ENCODE measurements at regions not wholly inside any gene's neighbourhood (a gene's known extent, or its start where the extent isn't known, plus 50 kb on each side); places are given as distances from the start of the nearest gene placed in this dataset.
"Not testable (repeated sequence)": the region's sequence is repeated elsewhere in the genome, so short reads cannot be mapped to it uniquely, and the experiment has no call there.

DNA sequence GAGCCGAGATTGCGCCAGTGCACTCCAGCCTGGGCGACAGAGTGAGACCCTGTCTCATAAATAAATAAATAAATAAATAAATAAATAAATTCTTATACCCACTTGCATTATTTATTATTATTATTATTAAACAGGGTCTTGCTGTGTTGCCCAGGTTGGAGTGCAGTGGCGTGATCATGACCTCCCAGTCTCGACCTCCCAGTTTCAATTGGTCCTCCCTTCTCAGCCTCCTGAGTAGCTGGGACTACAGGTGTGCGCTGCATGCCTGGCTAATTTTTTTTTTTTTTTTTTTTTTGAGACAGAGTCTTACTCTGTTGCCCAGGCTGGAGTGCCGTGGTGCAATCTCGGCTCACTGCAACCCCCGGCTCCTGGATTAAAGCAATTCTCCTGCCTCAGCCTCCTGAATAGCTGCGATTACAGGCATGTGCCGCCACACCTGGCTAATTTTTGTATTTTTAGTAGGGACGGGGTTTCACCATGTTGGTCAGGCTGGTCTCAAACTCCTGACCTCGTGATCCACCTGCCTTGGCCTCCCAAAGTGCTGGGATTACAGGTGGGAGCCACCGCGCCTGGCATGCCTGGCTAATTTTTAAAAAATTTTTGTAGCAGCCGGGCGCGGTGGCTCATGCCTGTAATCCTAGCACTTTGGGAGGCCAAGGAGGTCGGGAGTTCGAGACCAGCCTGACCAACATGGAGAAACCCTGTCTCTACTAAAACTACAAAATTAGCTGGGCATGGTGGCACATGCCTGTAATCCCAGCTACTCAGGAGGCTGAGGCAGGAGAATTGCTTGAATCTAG is 150.2 kb downstream of the SEC14L1 start:
- not testable (repeated sequence) for DNase-seq

DNA sequence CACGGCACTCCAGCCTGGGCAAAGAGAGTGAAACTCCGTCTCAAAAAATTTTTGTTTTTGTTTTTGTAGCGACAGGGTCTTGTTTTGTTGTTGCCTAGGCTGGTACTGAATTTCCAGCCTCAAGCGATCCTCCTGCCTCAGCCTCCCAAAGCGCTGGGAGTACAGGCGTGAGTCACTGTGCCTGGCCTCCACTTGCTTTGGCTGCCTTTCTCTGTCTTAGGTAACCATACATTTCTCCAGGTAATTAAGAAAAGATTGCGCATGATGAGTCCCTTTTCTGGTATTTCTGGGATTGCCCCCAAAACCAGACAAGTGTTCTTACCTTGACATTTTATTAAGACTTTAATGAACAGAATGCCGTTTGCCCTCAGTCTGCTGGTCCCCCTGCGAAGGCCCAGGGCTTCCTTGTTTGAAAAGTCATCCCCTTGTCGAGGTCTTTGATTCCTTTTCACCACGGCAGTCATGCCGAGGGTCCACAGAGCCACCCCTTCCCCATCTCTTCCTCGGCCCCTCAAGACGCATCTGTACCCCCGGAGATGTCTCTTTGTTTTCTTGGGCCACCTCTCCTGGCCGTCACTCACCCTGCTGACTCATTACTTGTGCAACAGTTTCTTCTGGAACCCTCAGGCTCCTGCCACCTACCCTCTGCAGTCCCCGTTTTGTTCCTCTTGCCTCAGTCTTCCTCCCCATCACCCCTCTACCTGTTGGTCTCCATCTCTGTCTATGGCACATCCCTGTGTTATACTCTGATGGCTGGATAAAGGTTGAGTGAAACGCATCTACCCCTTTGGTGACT is 151.0 kb downstream of the SEC14L1 start:
- DNase-seq = no peak

DNA sequence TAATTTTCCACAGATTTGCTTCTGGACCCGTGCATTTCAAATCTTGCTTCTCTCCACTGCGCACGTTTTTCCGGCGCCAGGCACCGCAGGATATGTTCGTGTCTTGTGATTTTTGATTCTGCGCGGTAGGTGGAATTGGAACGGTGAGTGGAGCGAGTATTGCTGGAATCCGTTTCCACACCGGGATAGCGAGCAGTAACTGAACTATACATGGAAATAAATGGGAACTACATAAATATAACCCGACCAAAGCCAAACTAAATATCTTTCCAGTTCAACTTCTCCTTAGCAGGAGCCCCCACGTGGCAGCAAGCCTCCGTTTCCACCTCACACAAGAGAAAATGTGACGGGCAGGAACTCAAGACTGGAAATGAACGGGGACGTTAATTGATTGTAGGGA is 154.0 kb downstream of the SEC14L1 start:
- DNase-seq = no peak

DNA sequence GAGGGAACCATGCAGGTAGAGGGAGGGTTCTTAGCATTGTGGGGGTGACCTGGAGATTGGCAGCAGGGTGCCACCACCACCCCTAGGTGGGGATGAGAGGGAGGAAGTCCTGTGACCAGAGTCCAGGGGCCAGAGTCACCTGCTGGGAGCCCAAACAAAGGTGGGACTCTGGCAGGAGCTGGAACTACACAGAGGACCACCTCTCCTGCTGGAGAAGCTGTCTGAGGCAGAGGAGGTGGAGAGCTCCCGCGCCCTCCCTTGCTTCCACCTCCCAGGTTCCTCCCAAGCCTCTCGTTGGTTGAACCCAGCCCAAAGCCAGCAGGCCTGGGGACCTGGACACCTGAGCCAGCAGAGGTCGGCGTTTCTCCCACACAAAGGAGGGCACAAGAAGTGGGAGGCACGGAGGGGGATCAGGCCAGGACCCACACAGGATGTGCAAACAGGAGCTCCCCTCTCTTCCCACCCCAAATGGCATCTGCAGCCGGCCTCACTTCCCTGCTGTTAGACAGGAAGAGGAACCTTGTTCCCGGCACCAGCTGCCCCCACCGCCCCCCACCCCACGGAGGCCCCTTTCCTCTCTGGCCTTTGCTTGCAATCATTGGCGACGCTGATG is 154.6 kb downstream of the SEC14L1 start:
- no peak for DNase-seq

DNA sequence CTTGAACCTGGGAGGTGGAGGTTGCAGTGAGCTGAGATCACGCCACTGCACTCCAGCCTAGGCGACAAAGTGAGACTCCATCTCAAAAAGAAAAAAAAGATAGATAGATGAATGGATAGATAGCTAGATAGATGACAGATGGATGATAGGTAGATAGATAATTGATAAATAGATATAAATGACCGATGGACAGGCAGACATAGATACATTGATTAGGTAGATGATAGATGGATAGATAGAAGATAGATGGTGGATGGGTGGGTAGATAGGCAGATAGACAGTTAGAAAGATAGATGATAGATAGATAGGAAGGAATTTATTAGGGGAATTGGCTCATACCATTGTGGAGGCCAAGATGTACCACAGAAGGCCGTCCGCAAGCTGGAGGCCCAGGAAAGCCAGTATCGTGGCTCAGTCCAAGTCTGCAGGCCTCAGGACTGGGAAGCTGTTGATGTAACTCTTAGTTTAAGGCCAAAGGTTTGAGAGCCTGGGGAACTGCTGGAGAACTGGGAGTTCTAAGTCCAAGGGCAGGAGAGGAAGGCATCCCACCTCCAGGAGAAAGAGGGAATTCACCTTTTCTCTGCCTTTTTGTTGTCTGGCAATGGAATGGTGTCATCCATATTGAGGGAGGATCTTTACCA is 156.1 kb downstream of the SEC14L1 start:
- no peak for DNase-seq

DNA sequence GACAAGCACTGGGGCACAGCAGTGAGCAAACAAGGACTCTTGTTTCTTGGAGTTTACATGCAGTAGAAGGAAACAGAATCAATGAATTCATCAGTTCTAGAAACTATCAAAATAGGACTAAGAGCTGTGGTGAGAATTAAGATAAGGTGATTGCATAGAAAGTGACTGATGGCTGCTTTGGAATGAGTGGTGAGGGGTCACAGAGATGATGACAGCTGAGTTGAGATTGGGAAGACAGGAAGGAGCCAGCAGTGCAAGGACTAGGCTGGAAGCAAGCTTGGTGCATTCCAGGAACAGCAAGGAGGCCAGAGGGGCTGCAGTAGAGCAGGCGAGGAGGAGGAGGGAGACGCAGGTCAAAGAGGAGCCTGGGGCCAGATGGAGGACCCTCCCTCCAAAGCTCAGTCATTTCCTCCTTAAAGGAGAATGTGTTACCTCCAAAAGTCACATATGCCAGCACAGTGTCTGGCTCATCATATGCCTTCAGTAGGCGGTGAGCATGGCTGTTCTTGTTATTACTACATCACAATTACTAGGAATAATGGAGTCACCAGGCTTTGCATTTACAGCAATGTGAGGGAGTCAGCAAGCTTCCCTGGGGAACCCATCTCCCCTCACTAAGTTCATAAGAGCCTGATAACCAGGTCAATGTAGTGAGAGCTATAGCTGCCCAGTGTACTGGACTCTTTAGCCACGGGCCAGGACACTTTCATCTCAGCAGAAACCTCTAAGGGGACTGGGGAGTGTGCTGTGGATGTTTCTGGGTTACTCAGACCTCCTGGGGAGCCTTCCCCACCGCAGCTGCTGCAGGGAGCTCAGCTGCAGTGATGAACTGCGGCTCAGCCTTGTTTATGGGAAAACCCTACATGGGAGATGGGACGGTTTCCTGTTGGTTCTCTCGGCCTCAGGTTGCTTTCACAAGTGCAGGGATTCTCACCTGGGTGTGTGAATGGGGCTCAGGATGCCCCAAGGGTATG is 157.2 kb downstream of the SEC14L1 start:
- DNase-seq = no peak

DNA sequence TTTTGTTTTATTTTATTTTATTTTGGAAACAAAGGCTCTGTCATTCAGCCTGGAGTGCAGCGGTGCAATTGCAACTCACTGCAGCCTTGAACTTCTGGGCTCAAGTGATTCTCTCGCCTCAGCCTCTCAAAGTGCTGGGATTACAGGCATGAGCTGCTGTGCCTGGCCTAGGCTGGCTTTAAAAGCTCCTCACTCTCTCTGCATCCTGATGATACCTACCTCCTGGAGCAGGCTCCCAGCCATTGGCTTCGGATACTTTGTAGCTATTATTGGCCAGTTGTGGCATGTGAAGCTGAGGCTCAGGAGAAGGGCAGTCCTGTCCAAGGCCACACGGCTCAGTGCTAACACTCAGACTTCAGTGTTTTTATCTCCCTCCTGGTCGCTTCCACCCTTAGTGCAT is 158.0 kb downstream of the SEC14L1 start:
- no peak for DNase-seq

DNA sequence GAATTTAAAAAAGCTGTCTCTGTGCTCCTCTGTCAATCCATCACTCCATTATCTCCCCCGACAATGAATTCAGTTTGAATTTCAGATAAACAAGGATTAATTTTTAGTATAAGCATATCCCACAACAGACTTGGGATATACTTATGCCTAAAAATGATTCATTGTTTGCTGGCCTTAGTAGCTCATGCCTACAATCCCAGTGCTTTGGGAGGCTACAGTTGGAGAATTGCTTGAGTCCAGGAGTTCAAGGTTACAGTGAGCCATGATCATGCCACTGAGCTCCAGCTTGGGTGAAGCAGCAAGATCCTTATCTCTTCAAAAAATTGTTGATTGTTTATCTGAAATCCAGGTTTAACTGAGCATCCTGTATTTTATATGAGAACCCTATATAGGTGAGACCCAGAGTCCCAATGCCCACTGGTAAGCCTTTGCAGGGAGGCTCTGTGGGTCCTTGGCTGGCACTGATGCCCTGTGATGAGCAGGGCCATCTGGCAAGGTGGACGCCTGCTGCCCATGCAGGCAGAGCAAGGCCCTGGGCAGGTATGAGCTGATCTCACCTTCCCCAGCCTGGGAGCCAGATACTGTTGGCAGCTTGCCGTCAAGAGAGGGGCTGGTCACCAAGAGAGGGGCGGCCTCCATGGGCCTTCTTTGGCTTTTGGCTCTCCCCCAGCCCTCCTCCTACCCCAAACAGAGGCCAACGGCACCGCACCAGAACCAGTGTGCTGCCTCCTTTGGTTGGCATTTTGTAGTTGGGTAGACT is 158.7 kb downstream of the SEC14L1 start:
- DNase-seq = no peak

DNA sequence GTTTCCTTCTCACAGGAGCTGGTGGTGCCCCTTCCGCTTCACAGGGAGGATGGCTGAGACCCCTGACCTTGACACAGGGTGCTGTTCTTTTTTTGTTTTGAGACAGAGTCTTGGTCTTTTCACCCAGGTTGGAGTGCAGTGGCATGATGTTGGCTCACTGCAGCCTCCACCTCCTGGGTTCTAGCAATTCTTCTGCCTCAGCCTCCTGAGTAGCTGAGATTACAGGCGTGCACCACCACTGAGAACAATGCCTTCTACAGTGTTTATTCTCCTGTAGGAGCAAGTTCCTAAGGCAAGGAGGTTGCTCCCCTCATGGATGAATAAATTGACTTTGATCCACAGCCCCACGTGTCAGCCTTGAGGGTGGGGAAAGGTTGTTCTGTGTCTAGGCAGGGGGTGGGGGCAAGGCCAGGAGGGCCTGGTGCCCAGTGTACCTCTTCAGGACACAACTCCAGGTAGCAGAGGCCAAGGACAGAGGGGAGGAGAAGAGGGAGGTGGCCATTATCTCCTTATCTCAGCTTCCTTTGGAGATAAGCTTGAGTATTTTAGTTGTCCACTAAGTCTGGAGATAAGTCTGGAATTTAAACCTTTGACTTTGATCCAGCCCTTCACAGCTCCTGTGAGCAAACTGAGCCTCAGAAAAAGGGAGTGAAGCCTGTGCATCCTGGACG is 159.4 kb downstream of the SEC14L1 start:
- DNase-seq = no peak

DNA sequence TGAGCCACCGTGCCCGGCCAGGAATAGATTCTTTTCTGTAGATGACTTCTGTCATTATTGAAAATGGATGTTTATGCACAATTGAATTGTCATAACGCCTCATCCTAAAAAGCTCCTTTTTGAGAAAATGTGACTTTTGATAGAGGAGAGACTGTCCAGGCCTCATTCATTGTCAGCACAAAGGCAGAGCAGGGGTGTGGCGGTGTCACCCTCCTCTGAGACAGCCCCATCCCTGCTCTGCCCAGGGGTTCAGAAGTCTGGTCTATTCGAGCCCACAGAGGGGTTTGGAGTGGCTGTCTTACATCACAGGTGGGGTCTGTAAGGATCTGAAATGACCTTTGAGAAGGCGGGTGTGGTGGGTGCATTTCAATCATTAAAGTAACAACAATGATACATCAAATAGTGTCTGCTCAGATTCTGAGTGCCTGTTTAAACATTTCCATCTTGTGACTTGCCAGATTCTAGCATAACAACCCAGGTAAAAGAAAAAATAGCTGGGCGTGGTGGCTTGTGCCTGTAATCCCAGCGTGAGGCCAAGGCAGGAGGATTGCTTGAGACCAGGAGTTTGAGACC is 161.0 kb downstream of the SEC14L1 start:
- DNase-seq = no peak

DNA sequence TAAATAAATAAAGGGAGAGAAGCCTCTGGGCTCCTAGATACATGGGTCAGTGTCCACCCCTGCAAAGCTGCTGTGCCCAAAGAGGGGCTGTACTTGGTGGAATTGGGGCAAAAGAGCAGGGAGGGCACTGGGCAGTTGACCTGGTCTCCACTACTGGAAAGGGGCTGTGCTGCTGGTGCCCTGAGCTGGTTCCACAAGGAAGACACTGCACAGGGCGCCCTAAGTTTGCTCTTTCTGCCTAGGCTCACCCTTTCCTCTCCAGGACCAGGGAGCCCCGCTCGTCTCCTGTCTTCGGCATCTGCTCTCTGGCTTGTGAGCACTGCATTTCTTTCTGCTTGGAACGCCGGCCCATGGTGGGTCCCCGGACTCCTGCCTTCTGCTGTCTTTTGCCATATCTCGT is 161.9 kb downstream of the SEC14L1 start:
- no peak for DNase-seq

DNA sequence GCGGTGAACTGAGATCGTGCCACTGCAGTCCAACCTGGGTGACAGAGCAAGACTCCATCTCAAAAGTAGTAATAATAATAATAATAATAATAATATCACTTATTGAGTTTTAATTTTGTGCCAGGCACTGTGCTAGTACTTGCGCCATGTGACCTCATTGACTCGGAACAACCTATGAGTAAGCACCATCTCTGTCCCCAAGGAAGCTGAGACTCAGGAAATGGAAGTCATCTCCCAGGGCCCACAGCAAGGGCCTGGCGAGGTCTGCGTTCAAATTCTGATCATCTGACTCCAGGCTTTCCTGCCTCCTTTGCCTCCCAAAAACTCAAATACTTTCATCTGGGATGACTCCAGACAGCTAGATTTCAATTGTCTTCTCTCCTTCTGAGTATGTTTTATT is 162.9 kb downstream of the SEC14L1 start:
- DNase-seq = no peak

DNA sequence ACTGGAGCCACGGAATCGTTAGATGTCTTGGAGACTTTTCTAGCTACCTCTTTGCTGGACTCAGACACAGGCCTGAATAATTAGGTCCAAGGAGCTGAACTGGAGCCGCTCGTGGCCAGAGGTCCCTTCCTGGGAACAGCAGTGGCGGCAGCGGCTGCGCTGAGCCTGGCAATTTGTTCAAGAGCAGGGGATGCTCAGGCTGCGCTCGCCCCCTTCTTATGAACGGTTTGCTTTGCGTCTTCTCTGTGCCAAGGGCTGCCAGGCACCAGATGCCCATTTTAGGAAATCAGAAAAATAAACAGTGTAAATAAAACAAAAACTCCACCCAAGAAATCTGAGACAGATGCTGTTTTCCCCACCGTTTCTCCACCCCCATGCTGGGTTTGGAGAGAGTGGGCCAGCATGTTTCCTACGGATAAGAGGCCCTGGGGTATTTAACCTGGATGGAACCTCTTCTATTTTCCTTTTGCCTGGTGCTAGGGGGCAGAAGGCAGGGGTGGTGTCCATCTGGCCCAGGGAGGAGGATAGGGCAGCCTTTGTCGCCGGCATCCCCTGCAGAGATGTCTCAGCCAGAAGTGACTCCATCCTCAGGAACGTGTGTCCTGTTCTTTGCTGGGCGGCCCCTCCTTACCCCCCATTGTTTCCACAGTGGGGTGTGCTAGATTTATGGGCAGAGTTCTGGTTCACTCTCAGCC is 163.4 kb downstream of the SEC14L1 start:
- peak; percentile 81 for DNase-seq

DNA sequence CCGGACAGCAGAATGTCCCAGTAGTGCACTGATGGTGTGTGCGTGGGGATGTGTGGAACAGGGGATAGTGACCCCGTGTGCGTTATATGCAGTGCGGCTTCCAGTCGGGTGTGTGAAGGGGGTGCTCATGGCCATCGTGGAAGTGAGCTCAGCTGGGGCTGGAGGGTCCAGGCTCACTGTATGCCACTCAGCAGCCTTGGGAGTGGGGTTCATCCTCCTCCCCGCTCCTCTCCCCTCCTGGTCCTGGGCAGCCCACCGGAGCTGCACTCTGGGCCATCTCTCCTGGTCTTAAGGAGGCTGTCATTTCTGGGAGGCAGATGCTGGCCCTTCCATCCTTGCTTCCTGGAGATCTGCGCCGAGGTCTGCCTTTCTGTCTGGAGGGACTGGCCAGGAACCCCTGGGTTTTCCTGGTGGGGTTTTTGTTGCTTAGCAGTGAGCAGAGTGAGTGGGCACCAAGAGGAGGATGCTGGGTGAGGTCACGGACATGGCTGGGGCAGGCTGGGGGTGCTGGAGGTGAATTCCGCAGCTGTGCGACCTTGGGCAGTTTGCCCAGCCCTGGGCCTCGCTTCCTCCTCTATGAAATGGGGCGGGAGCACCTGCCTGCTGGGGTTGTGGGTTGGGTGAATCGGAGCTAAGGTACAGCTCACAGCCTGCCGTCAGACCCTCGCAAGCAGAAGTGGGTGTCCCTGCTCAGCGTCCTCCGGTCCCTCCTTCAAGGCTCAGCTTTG is 164.1 kb downstream of the SEC14L1 start:
- no peak for DNase-seq

DNA sequence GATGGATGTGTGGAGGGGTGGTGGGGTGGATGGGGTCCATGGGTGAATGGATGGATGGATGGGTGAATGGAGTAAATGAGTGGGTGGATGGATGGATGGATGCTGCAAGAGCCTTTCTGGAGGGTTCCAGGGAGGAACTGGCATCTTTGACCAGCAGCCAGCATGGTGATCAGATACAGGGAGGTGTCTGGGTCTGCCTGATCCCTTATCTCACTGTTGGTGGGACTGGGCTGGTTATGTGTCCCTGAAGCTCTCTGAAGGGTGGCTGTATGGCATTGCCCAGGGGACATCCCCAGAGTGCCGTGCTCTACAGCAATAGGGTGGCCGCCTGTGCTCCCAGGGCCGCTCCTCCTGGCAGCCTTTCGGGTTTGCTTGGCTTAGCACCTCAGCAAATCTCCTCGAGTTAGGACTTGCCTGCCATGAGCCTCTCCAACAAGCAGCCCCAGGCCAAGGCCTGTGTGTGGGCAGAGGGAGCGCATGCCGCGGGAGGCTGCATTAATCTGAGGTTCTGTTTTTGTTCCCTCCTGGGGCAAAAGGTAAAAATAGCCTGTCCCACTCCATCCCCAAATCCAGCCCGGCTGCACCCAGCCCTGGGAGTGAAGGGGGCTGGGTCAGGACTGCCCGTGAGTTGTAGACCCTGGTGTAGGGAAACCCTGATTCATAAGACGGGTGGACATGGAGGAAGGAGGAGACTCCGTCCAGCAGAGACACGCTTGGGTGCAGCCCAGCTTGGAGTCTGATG is 165.4 kb downstream of the SEC14L1 start:
- DNase-seq = no peak

DNA sequence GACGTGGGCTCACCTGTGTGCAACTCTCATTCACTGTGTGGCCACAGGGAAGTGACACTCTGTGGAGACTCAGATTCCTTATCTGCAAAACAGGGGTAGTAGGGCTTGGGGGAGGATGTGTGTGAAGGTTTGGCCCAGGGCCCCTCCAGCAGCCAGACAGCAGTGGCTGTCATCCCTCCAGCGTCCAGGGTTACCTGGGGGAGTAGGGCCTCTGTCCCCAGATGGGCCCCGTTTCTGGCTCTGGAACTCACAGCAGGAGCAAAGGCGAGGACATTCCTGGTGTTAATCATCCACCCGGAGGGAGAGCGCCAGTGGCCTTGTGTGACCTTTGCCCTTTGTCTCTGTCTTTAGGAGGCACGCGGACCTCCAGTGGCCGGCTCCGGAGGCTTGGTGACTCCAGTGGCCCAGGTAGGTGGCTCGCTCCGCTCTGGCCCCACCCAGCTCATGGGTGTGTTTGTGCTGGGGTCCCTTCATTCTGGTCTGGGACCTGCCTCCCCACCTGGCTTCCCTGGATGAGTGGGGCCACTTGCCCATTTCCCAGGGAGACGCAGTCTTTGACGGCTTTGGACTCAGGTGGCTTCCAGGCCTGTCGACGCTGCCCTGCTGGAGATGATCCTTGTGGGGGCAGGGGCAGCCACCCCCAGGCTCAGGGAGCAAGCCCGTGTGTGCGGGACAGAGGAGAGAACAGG is 166.2 kb downstream of the SEC14L1 start:
- DNase-seq = no peak

DNA sequence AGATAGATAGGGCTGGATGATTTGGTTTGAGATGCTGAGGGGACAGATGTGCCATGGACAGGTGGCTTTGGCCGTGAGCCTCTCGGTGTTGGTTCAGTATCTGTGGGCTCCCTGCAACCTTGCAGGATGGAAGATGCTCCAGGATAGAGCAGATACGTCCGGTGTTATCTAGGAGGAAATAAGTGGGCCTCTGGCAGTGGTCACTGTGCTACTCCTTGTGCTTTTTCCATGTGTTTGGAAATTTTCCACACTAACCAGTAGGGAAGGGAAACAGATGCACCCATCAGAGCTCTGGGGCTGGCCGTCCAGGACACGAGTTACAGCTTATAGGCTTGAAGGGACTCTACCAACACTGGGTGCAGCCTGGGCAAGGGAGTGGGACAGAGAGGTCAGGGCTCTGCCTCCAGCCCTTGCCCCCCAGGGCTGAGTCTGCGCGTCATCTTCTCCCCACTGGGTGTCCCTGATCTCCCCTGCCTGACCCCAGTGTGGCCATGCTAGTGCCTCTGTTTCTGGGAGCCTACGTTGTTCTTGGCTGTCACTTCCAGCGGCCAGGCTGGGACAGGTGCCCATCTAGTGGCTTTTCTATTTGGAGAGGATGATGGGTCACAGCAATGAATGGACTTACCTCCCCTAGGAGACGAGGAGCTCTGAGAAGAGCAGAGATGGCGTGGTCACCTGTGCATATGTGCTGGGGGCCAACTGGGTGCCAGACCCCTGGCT is 166.9 kb downstream of the SEC14L1 start:
- no peak for DNase-seq
